ENCODE measurements at regions not wholly inside any gene's neighbourhood (a gene's known extent, or its start where the extent isn't known, plus 50 kb on each side); places are given as distances from the start of the nearest gene placed in this dataset.

- H3K27me3 ChIP-seq (ENCODE audit: control insufficient read depth in 4 of 4, insufficient read depth in 4 of 4, low read length in 3 of 4): no peaks in the 10 kb centered on the region
- H3K9ac ChIP-seq (ENCODE audit: low read depth in 1 of 2, low read length in 2 of 2): no peak overlapping the region
- DNase-seq (ENCODE audit: low spot score): no peak
- H3K4me3 ChIP-seq (ENCODE audit: low read depth in 1 of 3, low read length in 3 of 3): no peak overlapping the region
- no peaks in the 10 kb centered on the region for H3K4me1 ChIP-seq (ENCODE audit: control insufficient read depth in 4 of 4, insufficient read depth in 4 of 4, low read length in 3 of 4)
- no peaks in the 10 kb centered on the region for H3K36me3 ChIP-seq (ENCODE audit: control insufficient read depth in 4 of 4, insufficient read depth in 3 of 4, low read depth in 1 of 4, low read length in 3 of 4)
- H3K27ac ChIP-seq (ENCODE audit: low read depth in 1 of 2, low read length in 2 of 2): no peak overlapping the region
- 52% methylated on average over 3 of the region's 3 CpGs for WGBS
- H3K9me3 ChIP-seq (ENCODE audit: control insufficient read depth in 4 of 4, low read length in 3 of 4): no peaks in the 10 kb centered on the region
- TF ChIP-seq FOXA2 (IDR thresholded peaks at IDR 0.05): no peak
- TF ChIP-seq ATF3 (IDR thresholded peaks at IDR 0.05): no peak
- TF ChIP-seq FOXA1 (IDR thresholded peaks at IDR 0.05): no peak
- TF ChIP-seq HNF4A (conservative IDR thresholded peaks at IDR 0.05): no peak
- TF ChIP-seq YY1 (IDR thresholded peaks at IDR 0.05): no peak
- TF ChIP-seq RAD21 (IDR thresholded peaks at IDR 0.05): no peak
- no peak for TF ChIP-seq ZBTB33 (IDR thresholded peaks at IDR 0.05)
- no peak for TF ChIP-seq TAF1 (conservative IDR thresholded peaks at IDR 0.05)
These were observed 85.1 kb upstream of the PLEKHA5 start for GRCh38 chr12:19044430-19044829.

GRCh38 chr12:19044891-19045290 lies 84.6 kb upstream of the PLEKHA5 start:
- TF ChIP-seq REST (IDR thresholded peaks at IDR 0.05) (no peak), FOXA1 (IDR thresholded peaks at IDR 0.05) (no peak), TAF1 (conservative IDR thresholded peaks at IDR 0.05) (no peak), ATF3 (IDR thresholded peaks at IDR 0.05) (no peak), SP1 (IDR thresholded peaks at IDR 0.05) (no peak), EGR1 (IDR thresholded peaks at IDR 0.05; ENCODE audit: low read depth in 2 of 2) (no peak), FOXA2 (IDR thresholded peaks at IDR 0.05) (no peak), RAD21 (IDR thresholded peaks at IDR 0.05) (no peak)
- TF ChIP-seq, protein P1, sequence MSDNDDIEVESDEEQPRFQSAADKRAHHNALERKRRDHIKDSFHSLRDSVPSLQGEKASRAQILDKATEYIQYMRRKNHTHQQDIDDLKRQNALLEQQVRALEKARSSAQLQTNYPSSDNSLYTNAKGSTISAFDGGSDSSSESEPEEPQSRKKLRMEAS (IDR thresholded peaks at IDR 0.05): no peak
- H3K9me3 ChIP-seq (ENCODE audit: control insufficient read depth in 4 of 4, low read length in 3 of 4): no peaks in the 10 kb centered on the region
- no peak overlapping the region for H3K27ac ChIP-seq (ENCODE audit: low read depth in 1 of 2, low read length in 2 of 2)
- WGBS: 85% methylated on average over 4 of the region's 4 CpGs
- H3K9ac ChIP-seq (ENCODE audit: low read depth in 1 of 2, low read length in 2 of 2): no peak overlapping the region
- no peak overlapping the region for H3K4me3 ChIP-seq (ENCODE audit: low read depth in 1 of 3, low read length in 3 of 3)
- DNase-seq (ENCODE audit: low spot score): no peak
- H3K27me3 ChIP-seq (ENCODE audit: control insufficient read depth in 4 of 4, insufficient read depth in 4 of 4, low read length in 3 of 4): no peaks in the 10 kb centered on the region
- no peaks in the 10 kb centered on the region for H3K36me3 ChIP-seq (ENCODE audit: control insufficient read depth in 4 of 4, insufficient read depth in 3 of 4, low read depth in 1 of 4, low read length in 3 of 4)
- H3K4me1 ChIP-seq (ENCODE audit: control insufficient read depth in 4 of 4, insufficient read depth in 4 of 4, low read length in 3 of 4): no peaks in the 10 kb centered on the region

- no peak overlapping the region for H3K9ac ChIP-seq (ENCODE audit: low read depth in 1 of 2, low read length in 2 of 2)
- H3K4me1 ChIP-seq (ENCODE audit: control insufficient read depth in 4 of 4, insufficient read depth in 4 of 4, low read length in 3 of 4): no peaks in the 10 kb centered on the region
- H3K36me3 ChIP-seq (ENCODE audit: control insufficient read depth in 4 of 4, insufficient read depth in 3 of 4, low read depth in 1 of 4, low read length in 3 of 4): no peaks in the 10 kb centered on the region
- no peak for TF ChIP-seq RAD21 (IDR thresholded peaks at IDR 0.05)
- no peak for TF ChIP-seq ZBTB33 (IDR thresholded peaks at IDR 0.05)
- TF ChIP-seq TAF1 (conservative IDR thresholded peaks at IDR 0.05): no peak
- TF ChIP-seq SP1 (IDR thresholded peaks at IDR 0.05): no peak
- TF ChIP-seq, protein P1 (IDR thresholded peaks at IDR 0.05): no peak
- no peak for DNase-seq (ENCODE audit: low spot score)
- H3K27ac ChIP-seq (ENCODE audit: low read depth in 1 of 2, low read length in 2 of 2): no peak overlapping the region
- 82% methylated on average over 2 of the region's 2 CpGs for WGBS
- H3K4me3 ChIP-seq (ENCODE audit: low read depth in 1 of 3, low read length in 3 of 3): no peak overlapping the region
- no peaks in the 10 kb centered on the region for H3K9me3 ChIP-seq (ENCODE audit: control insufficient read depth in 4 of 4, low read length in 3 of 4)
- H3K27me3 ChIP-seq (ENCODE audit: control insufficient read depth in 4 of 4, insufficient read depth in 4 of 4, low read length in 3 of 4): no peaks in the 10 kb centered on the region
These were observed 84.1 kb upstream of the PLEKHA5 start for GRCh38 chr12:19045426-19045825.

Data from liver (tissue), 7 donors.